GM23338 (cell line): ENCODE measurements at regions not wholly inside any gene's neighbourhood (a gene's known extent, or its start where the extent isn't known, plus 50 kb on each side); places are given as distances from the start of the nearest gene placed in this dataset.

ENCODE experiments used
- ATAC-seq: fragments of 200-7000 bp; cut with Tn5 transposase; 3 replicates; pipeline ENCODE4 v1.9.1; 2020
- DNase-seq: peaks from one replicate; pipeline ENCODE4 v3.0.0-alpha.2; 2015; ENCODE audit warnings: low spot score
- H2AFZ ChIP-seq: fragments of 200-600 bp; sonication (generic); 2 replicates; pipeline ENCODE4 v1.8.0; 2016; ENCODE audit warnings: antibody characterized with exemption, mild to moderate bottlenecking, moderate library complexity
- H3F3A ChIP-seq: fragments of 200-600 bp; sonication (generic); replicated peaks from 2 replicates; pipeline ENCODE4 v1.8.0; 2017; ENCODE audit warnings: antibody characterized with exemption, mixed run types, low read depth
- H3K27ac ChIP-seq: fragments of 200-600 bp; sonication (generic); 2 replicates; pipeline ENCODE4 v1.6.1; 2016; ENCODE audit warnings: low read depth
- H3K27me3 ChIP-seq: fragments of 200-600 bp; sonication (generic); 2 replicates; pipeline ENCODE4 v1.8.0; 2016; ENCODE audit warnings: mild to moderate bottlenecking, mixed run types, moderate library complexity; ENCODE audit not compliant: insufficient read depth
- H3K36me3 ChIP-seq: fragments of 200-600 bp; sonication (generic); 2 replicates; pipeline ENCODE4 v1.8.0; 2016; ENCODE audit warnings: mild to moderate bottlenecking; ENCODE audit not compliant: insufficient read depth
- H3K4me1 ChIP-seq: fragments of 200-600 bp; sonication (generic); 2 replicates; pipeline ENCODE4 v1.8.0; 2016; ENCODE audit warnings: mild to moderate bottlenecking, moderate library complexity; ENCODE audit not compliant: insufficient read depth
- H3K4me2 ChIP-seq: fragments of 200-600 bp; sonication (generic); 2 replicates; pipeline ENCODE4 v1.7.1; 2017; ENCODE audit warnings: mixed run types
- H3K4me3 ChIP-seq: fragments of 200-600 bp; sonication (generic); 2 replicates; pipeline ENCODE4 v1.6.1; 2016; ENCODE audit warnings: mixed run types
- H3K79me2 ChIP-seq: fragments of 200-600 bp; sonication (generic); replicated peaks from 2 replicates; pipeline ENCODE4 v1.8.0; 2017; ENCODE audit warnings: mild to moderate bottlenecking; ENCODE audit not compliant: insufficient read depth
- H3K9me2 ChIP-seq: fragments of 200-600 bp; sonication (generic); 2 replicates; pipeline ENCODE4 v1.8.0; 2017; ENCODE audit not compliant: insufficient read depth
- H4K20me1 ChIP-seq: fragments of 200-600 bp; sonication (generic); replicated peaks from 2 replicates; pipeline ENCODE4 v1.8.0; 2017; ENCODE audit warnings: mild to moderate bottlenecking; ENCODE audit not compliant: insufficient read depth
- H3K27ac Mint-ChIP-seq: 2 replicates; pipeline ENCODE4 v1.8.0; 2020; ENCODE audit warnings: inconsistent platforms, mild to moderate bottlenecking, moderate library complexity, mixed read lengths
- H3K27me3 Mint-ChIP-seq: 3 replicates; pipeline ENCODE4 v1.8.0; 2022; ENCODE audit warnings: low read depth, mild to moderate bottlenecking, moderate library complexity, mixed read lengths, inconsistent platforms; ENCODE audit not compliant: insufficient read depth, poor library complexity
- H3K36me3 Mint-ChIP-seq: 3 replicates; pipeline ENCODE4 v1.8.0; 2021; ENCODE audit warnings: low read depth, mild to moderate bottlenecking, inconsistent platforms, moderate library complexity, mixed read lengths
- H3K4me1 Mint-ChIP-seq: 3 replicates; pipeline ENCODE4 v1.8.0; 2020; ENCODE audit warnings: mild to moderate bottlenecking, inconsistent platforms, mixed read lengths
- H3K4me3 Mint-ChIP-seq: 3 replicates; pipeline ENCODE4 v1.8.0; 2021; ENCODE audit warnings: moderate library complexity, mild to moderate bottlenecking, inconsistent platforms, mixed read lengths
- H3K9me3 Mint-ChIP-seq: 3 replicates; pipeline ENCODE4 v1.8.0; 2020; ENCODE audit warnings: moderate library complexity, mild to moderate bottlenecking, inconsistent platforms, mixed read lengths
- CREB1 ChIP-seq: fragments of 250-450 bp; sonication (Bioruptor Pico); IDR thresholded peaks from 2 replicates; pipeline ENCODE4 v1.5.0; 2020; ENCODE audit warnings: low read depth, mild to moderate bottlenecking, moderate library complexity
- EZH2 ChIP-seq: fragments of 200-600 bp; sonication (generic); IDR thresholded peaks from one replicate; pipeline ENCODE4 v1.8.0; 2017; ENCODE audit warnings: antibody characterized with exemption, mild to moderate bottlenecking, low read depth; ENCODE audit not compliant: unreplicated experiment
- EZH2phosphoT487 ChIP-seq: fragments of 200-600 bp; sonication (generic); IDR thresholded peaks from one replicate; pipeline ENCODE4 v1.8.1; 2018; ENCODE audit warnings: antibody characterized with exemption; ENCODE audit not compliant: unreplicated experiment
- JUNB ChIP-seq: IDR thresholded peaks from one replicate; pipeline ENCODE4 v1.6.1; 2016; ENCODE audit warnings: antibody characterized with exemption; ENCODE audit not compliant: unreplicated experiment
- NANOG ChIP-seq: IDR thresholded peaks from 2 replicates; pipeline ENCODE4 v1.6.1; 2016; ENCODE audit warnings: antibody characterized with exemption, borderline replicate concordance
- POLR2AphosphoS5 ChIP-seq: IDR thresholded peaks from 2 replicates; pipeline ENCODE4 v1.6.1; 2016; ENCODE audit warnings: antibody characterized with exemption, low read depth
- STAT1 ChIP-seq: IDR thresholded peaks from one replicate; pipeline ENCODE4 v1.6.1; 2016; ENCODE audit warnings: antibody characterized with exemption; ENCODE audit not compliant: unreplicated experiment
- ZNF114 ChIP-seq: fragments of 250-450 bp; sonication (Bioruptor Pico); IDR thresholded peaks from 2 replicates; pipeline ENCODE4 v1.5.0; 2020; ENCODE audit warnings: mild to moderate bottlenecking, moderate library complexity
- ZNF331 ChIP-seq: fragments of 250-450 bp; sonication (Bioruptor Pico); IDR thresholded peaks from 2 replicates; pipeline ENCODE4 v1.5.0; 2020; ENCODE audit warnings: low read depth, mild to moderate bottlenecking, moderate library complexity
- TF ChIP-seq, protein P1 (sequence below), 2 experiments: fragments of 200-600 bp in 1 of 2; sonication (generic) in 1 of 2; conservative IDR thresholded peaks; 2 replicates each; pipeline versions ENCODE4 v1.5.1 to v1.6.1; 2016 to 2017; ENCODE audit warnings: antibody characterized with exemption in 2 of 2, low read depth in 2 of 2, mild to moderate bottlenecking in 2 of 2, moderate library complexity in 1 of 2
- TF ChIP-seq, protein P2 (sequence below): fragments of 250-450 bp; sonication (Bioruptor Pico); IDR thresholded peaks from 2 replicates; pipeline ENCODE4 v1.5.0; 2020; ENCODE audit warnings: mild to moderate bottlenecking, moderate library complexity
- TF ChIP-seq, protein P3 (sequence below): IDR thresholded peaks from 2 replicates; pipeline ENCODE4 v1.6.1; 2016; ENCODE audit warnings: antibody characterized with exemption
- TF ChIP-seq, protein P4 (sequence below): IDR thresholded peaks from one replicate; pipeline ENCODE4 v1.6.1; 2018; ENCODE audit warnings: antibody characterized with exemption; ENCODE audit not compliant: unreplicated experiment

DNA sequence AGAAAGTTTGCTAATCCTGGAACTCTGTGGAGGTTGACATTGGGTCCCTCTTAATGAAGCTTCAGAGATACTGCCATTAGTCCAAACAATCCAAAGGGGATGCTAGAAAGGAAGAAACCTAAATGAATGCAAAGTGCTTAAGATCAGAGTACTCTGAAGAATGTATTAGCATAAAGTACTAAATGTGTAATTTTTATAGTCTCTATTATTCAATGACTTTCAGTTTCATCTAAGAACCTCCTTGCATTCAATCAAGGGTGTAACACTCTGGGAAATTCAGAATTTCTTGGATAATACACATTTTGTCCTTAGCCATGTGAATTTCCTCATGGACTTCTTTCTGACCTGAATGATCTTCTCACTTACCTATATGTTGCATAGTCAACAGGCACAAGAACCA is 1078.5 kb upstream of the ADGRL4 start:
- H3K9me2 ChIP-seq, result 0 out of 2 replicates have a peak, but pooled peaks cover 4% of the 10 kb centered on the region
- Mint-ChIP-seq H3K36me3 (no peaks in the 10 kb centered on the region), H3K4me1 (no peaks in the 10 kb centered on the region), H3K4me3 (no peak overlapping the region), H3K27me3 (no peaks in the 10 kb centered on the region), H3K27ac (no peak overlapping the region), H3K9me3 (no peaks in the 10 kb centered on the region; the same call in 2 of the 3 replicates)
- no peaks in the 10 kb centered on the region for H3K4me1 ChIP-seq
- DNase-seq (no peak), ATAC-seq (no peak)
- H3F3A ChIP-seq, result no peaks in the 10 kb centered on the region
- no peaks in the 10 kb centered on the region for H3K79me2 ChIP-seq
- no peaks in the 10 kb centered on the region for H3K36me3 ChIP-seq
- TF ChIP-seq, protein P1, sequence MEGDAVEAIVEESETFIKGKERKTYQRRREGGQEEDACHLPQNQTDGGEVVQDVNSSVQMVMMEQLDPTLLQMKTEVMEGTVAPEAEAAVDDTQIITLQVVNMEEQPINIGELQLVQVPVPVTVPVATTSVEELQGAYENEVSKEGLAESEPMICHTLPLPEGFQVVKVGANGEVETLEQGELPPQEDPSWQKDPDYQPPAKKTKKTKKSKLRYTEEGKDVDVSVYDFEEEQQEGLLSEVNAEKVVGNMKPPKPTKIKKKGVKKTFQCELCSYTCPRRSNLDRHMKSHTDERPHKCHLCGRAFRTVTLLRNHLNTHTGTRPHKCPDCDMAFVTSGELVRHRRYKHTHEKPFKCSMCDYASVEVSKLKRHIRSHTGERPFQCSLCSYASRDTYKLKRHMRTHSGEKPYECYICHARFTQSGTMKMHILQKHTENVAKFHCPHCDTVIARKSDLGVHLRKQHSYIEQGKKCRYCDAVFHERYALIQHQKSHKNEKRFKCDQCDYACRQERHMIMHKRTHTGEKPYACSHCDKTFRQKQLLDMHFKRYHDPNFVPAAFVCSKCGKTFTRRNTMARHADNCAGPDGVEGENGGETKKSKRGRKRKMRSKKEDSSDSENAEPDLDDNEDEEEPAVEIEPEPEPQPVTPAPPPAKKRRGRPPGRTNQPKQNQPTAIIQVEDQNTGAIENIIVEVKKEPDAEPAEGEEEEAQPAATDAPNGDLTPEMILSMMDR (conservative IDR thresholded peaks at IDR 0.05; ENCODE audit: low read depth in 2 of 2), result no peak
- TF ChIP-seq CREB1 (CRISPR knock-in tag) (no peak), ZNF331 (CRISPR knock-in tag) (no peak), ZNF114 (CRISPR knock-in tag) (no peak), STAT1 (no peak), EZH2 (no peak), JUNB (no peak), EZH2phosphoT487 (no peak), NANOG (no peak), POLR2AphosphoS5 (no peak)
- TF ChIP-seq, protein P2, sequence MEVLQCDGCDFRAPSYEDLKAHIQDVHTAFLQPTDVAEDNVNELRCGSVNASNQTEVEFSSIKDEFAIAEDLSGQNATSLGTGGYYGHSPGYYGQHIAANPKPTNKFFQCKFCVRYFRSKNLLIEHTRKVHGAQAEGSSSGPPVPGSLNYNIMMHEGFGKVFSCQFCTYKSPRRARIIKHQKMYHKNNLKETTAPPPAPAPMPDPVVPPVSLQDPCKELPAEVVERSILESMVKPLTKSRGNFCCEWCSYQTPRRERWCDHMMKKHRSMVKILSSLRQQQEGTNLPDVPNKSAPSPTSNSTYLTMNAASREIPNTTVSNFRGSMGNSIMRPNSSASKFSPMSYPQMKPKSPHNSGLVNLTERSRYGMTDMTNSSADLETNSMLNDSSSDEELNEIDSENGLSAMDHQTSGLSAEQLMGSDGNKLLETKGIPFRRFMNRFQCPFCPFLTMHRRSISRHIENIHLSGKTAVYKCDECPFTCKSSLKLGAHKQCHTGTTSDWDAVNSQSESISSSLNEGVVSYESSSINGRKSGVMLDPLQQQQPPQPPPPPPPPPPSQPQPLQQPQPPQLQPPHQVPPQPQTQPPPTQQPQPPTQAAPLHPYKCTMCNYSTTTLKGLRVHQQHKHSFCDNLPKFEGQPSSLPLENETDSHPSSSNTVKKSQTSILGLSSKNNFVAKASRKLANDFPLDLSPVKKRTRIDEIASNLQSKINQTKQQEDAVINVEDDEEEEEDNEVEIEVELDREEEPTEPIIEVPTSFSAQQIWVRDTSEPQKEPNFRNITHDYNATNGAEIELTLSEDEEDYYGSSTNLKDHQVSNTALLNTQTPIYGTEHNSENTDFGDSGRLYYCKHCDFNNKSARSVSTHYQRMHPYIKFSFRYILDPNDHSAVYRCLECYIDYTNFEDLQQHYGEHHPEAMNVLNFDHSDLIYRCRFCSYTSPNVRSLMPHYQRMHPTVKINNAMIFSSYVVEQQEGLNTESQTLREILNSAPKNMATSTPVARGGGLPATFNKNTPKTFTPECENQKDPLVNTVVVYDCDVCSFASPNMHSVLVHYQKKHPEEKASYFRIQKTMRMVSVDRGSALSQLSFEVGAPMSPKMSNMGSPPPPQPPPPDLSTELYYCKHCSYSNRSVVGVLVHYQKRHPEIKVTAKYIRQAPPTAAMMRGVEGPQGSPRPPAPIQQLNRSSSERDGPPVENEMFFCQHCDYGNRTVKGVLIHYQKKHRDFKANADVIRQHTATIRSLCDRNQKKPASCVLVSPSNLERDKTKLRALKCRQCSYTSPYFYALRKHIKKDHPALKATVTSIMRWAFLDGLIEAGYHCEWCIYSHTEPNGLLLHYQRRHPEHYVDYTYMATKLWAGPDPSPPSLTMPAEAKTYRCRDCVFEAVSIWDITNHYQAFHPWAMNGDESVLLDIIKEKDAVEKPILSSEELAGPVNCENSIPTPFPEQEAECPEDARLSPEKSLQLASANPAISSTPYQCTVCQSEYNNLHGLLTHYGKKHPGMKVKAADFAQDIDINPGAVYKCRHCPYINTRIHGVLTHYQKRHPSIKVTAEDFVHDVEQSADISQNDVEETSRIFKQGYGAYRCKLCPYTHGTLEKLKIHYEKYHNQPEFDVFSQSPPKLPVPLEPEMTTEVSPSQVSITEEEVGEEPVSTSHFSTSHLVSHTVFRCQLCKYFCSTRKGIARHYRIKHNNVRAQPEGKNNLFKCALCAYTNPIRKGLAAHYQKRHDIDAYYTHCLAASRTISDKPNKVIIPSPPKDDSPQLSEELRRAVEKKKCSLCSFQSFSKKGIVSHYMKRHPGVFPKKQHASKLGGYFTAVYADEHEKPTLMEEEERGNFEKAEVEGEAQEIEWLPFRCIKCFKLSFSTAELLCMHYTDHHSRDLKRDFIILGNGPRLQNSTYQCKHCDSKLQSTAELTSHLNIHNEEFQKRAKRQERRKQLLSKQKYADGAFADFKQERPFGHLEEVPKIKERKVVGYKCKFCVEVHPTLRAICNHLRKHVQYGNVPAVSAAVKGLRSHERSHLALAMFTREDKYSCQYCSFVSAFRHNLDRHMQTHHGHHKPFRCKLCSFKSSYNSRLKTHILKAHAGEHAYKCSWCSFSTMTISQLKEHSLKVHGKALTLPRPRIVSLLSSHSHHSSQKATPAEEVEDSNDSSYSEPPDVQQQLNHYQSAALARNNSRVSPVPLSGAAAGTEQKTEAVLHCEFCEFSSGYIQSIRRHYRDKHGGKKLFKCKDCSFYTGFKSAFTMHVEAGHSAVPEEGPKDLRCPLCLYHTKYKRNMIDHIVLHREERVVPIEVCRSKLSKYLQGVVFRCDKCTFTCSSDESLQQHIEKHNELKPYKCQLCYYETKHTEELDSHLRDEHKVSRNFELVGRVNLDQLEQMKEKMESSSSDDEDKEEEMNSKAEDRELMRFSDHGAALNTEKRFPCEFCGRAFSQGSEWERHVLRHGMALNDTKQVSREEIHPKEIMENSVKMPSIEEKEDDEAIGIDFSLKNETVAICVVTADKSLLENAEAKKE (CRISPR knock-in tag), result no peak
- TF ChIP-seq, protein P3, sequence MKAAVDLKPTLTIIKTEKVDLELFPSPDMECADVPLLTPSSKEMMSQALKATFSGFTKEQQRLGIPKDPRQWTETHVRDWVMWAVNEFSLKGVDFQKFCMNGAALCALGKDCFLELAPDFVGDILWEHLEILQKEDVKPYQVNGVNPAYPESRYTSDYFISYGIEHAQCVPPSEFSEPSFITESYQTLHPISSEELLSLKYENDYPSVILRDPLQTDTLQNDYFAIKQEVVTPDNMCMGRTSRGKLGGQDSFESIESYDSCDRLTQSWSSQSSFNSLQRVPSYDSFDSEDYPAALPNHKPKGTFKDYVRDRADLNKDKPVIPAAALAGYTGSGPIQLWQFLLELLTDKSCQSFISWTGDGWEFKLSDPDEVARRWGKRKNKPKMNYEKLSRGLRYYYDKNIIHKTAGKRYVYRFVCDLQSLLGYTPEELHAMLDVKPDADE, result no peak
- TF ChIP-seq, protein P4, sequence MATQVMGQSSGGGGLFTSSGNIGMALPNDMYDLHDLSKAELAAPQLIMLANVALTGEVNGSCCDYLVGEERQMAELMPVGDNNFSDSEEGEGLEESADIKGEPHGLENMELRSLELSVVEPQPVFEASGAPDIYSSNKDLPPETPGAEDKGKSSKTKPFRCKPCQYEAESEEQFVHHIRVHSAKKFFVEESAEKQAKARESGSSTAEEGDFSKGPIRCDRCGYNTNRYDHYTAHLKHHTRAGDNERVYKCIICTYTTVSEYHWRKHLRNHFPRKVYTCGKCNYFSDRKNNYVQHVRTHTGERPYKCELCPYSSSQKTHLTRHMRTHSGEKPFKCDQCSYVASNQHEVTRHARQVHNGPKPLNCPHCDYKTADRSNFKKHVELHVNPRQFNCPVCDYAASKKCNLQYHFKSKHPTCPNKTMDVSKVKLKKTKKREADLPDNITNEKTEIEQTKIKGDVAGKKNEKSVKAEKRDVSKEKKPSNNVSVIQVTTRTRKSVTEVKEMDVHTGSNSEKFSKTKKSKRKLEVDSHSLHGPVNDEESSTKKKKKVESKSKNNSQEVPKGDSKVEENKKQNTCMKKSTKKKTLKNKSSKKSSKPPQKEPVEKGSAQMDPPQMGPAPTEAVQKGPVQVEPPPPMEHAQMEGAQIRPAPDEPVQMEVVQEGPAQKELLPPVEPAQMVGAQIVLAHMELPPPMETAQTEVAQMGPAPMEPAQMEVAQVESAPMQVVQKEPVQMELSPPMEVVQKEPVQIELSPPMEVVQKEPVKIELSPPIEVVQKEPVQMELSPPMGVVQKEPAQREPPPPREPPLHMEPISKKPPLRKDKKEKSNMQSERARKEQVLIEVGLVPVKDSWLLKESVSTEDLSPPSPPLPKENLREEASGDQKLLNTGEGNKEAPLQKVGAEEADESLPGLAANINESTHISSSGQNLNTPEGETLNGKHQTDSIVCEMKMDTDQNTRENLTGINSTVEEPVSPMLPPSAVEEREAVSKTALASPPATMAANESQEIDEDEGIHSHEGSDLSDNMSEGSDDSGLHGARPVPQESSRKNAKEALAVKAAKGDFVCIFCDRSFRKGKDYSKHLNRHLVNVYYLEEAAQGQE, result no peak
- no peaks in the 10 kb centered on the region for H3K27me3 ChIP-seq
- H4K20me1 ChIP-seq, result no peaks in the 10 kb centered on the region
- no peak overlapping the region for H3K27ac ChIP-seq
- no peak overlapping the region for H3K4me3 ChIP-seq
- no peak overlapping the region for H2AFZ ChIP-seq
- H3K4me2 ChIP-seq, result no peak overlapping the region
